Upper lobe of left lung (tissue), 6 donors: ENCODE measurements at regions not wholly inside any gene's neighbourhood (a gene's known extent, or its start where the extent isn't known, plus 50 kb on each side); places are given as distances from the start of the nearest gene placed in this dataset.

Experiments used
- ATAC-seq, 2 donors: fragments of 200-7000 bp; cut with Tn5 transposase; one replicate each; pipeline ENCODE4 v1.9.1; 2022; ENCODE audit warnings: mild to moderate bottlenecking in 2 of 2, moderate library complexity in 2 of 2; ENCODE audit not compliant: low FRiP score in 2 of 2
- DNase-seq, 2 donors: peaks; one replicate each; pipeline ENCODE4 v3.0.0-alpha.2; 2019 to 2020
- H3K27ac ChIP-seq, 4 donors: fragments of 200-600 bp; sonication (generic); one replicate each; pipeline ENCODE4 v1.5.1; 2016 to 2019
- H3K27me3 ChIP-seq, 4 donors: fragments of 200-600 bp; sonication (generic); one replicate each; pipeline ENCODE4 v1.5.1; 2017 to 2019
- H3K36me3 ChIP-seq, 4 donors: fragments of 200-600 bp; sonication (generic); one replicate each; pipeline ENCODE4 v1.5.1; 2016 to 2019
- H3K4me1 ChIP-seq, 4 donors: fragments of 200-600 bp; sonication (generic); one replicate each; pipeline ENCODE4 v1.5.1; 2018 to 2019
- H3K4me3 ChIP-seq, 4 donors: fragments of 200-600 bp; sonication (generic); one replicate each; pipeline ENCODE4 v1.5.1; 2017 to 2019; ENCODE audit warnings: mild to moderate bottlenecking in 2 of 4, moderate library complexity in 1 of 4
- H3K9me3 ChIP-seq, 4 donors: fragments of 200-600 bp; sonication (generic); one replicate each; pipeline ENCODE4 v1.5.1; 2018 to 2019
- EP300 ChIP-seq, 4 donors: sonication (generic); formaldehyde crosslinking; IDR thresholded peaks; one replicate each; pipeline ENCODE4 v1.5.1; 2017; ENCODE audit warnings: antibody characterized with exemption in 4 of 4, control low read depth in 2 of 4
- POLR2A ChIP-seq, 4 donors: fragments of 450-650 bp; IDR thresholded peaks; one replicate each; pipeline ENCODE4 v1.5.1; 2016 to 2017; ENCODE audit warnings: antibody characterized with exemption in 4 of 4, mild to moderate bottlenecking in 2 of 4
- POLR2AphosphoS5 ChIP-seq, 2 donors: sonication (generic); formaldehyde crosslinking; IDR thresholded peaks; one replicate each; pipeline ENCODE4 v1.5.1; 2017; ENCODE audit warnings: antibody characterized with exemption in 2 of 2
- whole genome bisulfite sequencing, 2 donors: methylation state at CpG; one replicate each; pipeline ENCODE4 v1.1.5; 2017 to 2018; 5-methylcytosine and 5-hydroxymethylcytosine counted together
- TF ChIP-seq, protein P1 (sequence below), 6 experiments: fragments of 450-650 bp in 4 of 6; fragments of 200-600 bp in 2 of 6; sonication (generic) in 2 of 6; IDR thresholded peaks; one replicate each; pipeline ENCODE4 v1.5.1; 2016 to 2019; ENCODE audit warnings: antibody characterized with exemption in 6 of 6
- donor health status: DM: no; HTN: no; CAD: no; lungs with moderate emphysema.
- donor health status: DM: no; HTN: yes; CAD: no; lungs with severe emphysema.

DNA sequence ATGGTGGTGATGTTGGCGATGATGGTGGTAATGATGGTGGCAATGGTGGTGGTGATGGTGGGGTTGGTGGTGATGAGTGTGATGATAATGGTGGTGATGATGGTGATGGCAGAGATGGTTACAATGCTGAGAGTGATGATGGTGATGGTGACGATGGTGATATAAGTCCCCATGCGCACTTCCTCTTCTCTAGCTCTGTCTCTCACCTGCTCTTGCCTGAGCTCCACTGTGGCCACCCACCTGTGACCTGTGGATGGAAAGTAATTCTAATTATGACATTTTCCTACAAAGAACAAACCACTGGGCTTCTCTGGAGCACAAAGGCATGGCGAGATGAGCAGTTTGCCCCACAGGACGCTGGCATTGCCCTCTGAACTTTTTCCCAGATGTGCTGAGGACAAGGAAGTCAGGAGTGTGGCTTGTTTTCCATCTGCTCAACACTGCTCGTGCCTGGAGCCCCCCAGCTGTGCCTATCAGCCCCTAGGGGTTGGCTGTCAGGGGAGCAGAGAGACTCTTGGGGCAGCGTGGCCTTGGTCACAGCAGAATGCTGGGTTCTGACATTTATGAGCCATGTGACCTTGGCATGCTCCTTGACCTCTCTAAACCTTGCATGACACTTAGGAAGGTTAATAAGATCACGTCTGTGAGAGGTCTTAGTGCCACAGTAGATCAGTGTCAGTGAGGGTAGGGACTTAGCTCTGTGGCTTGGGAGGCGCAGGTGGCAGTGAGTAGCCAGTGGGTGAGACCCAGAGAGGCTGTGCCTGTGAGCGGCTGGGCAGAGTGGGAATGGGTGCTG, 68.4 kb downstream of the RRM2 start:
- TF ChIP-seq, protein P1, sequence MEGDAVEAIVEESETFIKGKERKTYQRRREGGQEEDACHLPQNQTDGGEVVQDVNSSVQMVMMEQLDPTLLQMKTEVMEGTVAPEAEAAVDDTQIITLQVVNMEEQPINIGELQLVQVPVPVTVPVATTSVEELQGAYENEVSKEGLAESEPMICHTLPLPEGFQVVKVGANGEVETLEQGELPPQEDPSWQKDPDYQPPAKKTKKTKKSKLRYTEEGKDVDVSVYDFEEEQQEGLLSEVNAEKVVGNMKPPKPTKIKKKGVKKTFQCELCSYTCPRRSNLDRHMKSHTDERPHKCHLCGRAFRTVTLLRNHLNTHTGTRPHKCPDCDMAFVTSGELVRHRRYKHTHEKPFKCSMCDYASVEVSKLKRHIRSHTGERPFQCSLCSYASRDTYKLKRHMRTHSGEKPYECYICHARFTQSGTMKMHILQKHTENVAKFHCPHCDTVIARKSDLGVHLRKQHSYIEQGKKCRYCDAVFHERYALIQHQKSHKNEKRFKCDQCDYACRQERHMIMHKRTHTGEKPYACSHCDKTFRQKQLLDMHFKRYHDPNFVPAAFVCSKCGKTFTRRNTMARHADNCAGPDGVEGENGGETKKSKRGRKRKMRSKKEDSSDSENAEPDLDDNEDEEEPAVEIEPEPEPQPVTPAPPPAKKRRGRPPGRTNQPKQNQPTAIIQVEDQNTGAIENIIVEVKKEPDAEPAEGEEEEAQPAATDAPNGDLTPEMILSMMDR (IDR thresholded peaks at IDR 0.05), result no peak
- TF ChIP-seq EP300 (IDR thresholded peaks at IDR 0.05) (no peak), POLR2AphosphoS5 (IDR thresholded peaks at IDR 0.05) (no peak), POLR2A (IDR thresholded peaks at IDR 0.05) (no peak)
- Histone ChIP-seq H3K27me3 (no peaks in the 10 kb centered on the region), H3K36me3 (no peaks in the 10 kb centered on the region), H3K4me1 (peaks cover 0 to 5% (median 0%) of the 10 kb centered on the region in 4 donors), H3K4me3 (no peak overlapping the region), H3K9me3 (no peaks in the 10 kb centered on the region), H3K27ac (no peak overlapping the region)
- DNase-seq (no peak), ATAC-seq (no peak)
- 84 to 88% methylated on average over 8 to 10 of the region's 10 CpGs for WGBS, 2 donors

DNA sequence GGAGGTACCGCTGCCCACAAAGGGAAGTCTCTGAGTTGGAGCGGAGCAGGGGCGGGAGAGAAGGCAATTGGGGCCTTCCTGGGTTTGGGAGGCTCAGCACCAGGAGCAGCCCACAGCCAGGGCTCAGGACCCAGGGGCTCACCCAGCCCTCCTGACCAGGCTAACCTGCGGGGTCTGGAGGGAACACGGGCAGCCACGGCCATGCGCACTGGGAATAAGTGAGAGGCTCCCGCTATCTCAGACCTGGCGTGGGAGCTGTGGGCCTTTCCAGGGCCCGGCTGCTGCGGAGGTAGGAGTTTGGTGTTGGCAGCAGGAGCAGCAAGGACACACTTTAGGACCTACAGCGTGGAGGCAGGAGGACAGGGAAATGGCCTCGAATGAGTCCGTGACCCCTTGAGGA, 69.0 kb downstream of the RRM2 start:
- ATAC-seq (no peak), DNase-seq (peak in 1 of 2 donors; percentile 59)
- TF ChIP-seq POLR2AphosphoS5 (IDR thresholded peaks at IDR 0.05), result no peak
- TF ChIP-seq EP300 (IDR thresholded peaks at IDR 0.05), result no peak
- no peak for TF ChIP-seq POLR2A (IDR thresholded peaks at IDR 0.05)
- TF ChIP-seq, protein P1 (IDR thresholded peaks at IDR 0.05), result no peak
- H3K4me1 ChIP-seq, result peaks cover 0 to 5% (median 0%) of the 10 kb centered on the region in 4 donors
- no peaks in the 10 kb centered on the region for H3K36me3 ChIP-seq
- H3K27me3 ChIP-seq, result no peaks in the 10 kb centered on the region
- no peak overlapping the region for H3K4me3 ChIP-seq
- no peaks in the 10 kb centered on the region for H3K9me3 ChIP-seq
- no peak overlapping the region for H3K27ac ChIP-seq
- WGBS, 2 donors, result 94 to 97% methylated on average over 9 to 14 of the region's 14 CpGs

DNA sequence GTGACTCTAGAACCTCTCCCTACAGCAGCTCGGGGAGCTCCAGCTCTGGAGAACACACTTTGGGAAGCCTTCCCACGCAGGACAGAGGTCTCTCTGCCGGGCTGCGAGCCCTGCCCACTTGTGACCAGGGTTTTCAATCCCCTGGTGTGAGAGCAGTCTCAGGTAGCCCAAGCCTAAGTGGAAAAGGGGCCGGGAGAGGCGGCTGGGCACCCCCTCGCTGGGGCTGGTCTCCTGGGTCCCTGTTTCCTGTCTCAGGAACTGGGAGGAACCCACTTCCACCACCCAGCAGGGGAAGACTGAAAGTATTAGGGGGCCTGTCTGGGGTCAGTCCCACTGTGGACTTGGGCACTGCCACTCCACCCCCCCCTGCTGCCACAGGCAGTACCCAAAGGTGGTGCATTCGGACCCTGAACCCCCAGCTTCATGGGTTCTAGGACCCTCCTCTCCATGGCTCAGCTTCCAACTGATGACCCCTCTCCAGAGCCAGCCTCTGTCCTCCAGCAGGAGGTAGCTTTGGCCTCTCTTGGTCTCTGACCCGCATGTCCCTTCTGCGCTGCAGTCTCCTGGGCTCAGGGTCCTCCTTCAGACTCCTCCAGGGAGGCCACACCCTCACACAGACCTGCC, 70.0 kb downstream of the RRM2 start:
- DNase-seq (peak in 1 of 2 donors; percentile 67), ATAC-seq (peak in 1 of 2 donors; percentile 4)
- 84 to 86% methylated on average over 3 to 10 of the region's 10 CpGs for WGBS, 2 donors
- Histone ChIP-seq H3K4me1 (peaks cover 0 to 5% (median 0%) of the 10 kb centered on the region in 4 donors), H3K4me3 (no peak overlapping the region), H3K36me3 (no peaks in the 10 kb centered on the region), H3K9me3 (no peaks in the 10 kb centered on the region), H3K27me3 (no peaks in the 10 kb centered on the region), H3K27ac (no peak overlapping the region)
- TF ChIP-seq, protein P1 (IDR thresholded peaks at IDR 0.05), result no peak
- TF ChIP-seq EP300 (IDR thresholded peaks at IDR 0.05) (no peak), POLR2AphosphoS5 (IDR thresholded peaks at IDR 0.05) (no peak), POLR2A (IDR thresholded peaks at IDR 0.05) (no peak)

DNA sequence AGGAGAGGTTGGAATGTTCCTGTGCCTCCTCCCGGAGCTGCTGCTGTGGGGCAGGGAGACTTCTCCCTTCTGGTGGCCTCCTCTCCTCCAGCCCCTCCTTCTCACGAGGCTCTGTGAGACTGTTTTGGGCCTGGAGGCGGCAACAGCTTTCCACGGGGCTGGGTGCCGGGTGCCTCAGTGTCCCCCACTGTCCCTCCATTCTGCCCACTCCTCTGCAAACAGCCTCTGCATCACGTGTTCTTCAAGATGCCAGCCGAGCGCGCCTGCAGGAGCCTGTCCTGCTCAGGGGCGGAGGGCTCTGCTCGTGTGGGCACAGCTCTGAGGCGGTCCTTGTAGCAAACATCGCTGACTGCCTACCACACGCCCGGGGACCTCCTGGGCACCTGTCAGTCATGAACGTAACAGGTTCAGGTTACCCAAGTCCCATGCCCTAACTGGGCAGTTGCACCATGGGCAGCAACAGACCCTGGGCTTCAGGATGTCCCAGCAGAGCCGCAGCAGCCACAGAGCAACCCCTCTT, 70.8 kb downstream of the RRM2 start:
- Histone ChIP-seq H3K4me3 (no peak overlapping the region), H3K27ac (no peak overlapping the region), H3K4me1 (peaks cover 0 to 5% (median 0%) of the 10 kb centered on the region in 4 donors), H3K36me3 (no peaks in the 10 kb centered on the region), H3K9me3 (no peaks in the 10 kb centered on the region), H3K27me3 (no peaks in the 10 kb centered on the region)
- TF ChIP-seq POLR2AphosphoS5 (IDR thresholded peaks at IDR 0.05) (no peak), POLR2A (IDR thresholded peaks at IDR 0.05) (no peak)
- DNase-seq (peak in 1 of 2 donors; percentile 54), ATAC-seq (no peak)
- 85 to 87% methylated on average over 15 to 17 of the region's 17 CpGs for WGBS, 2 donors
